Adrenal gland (tissue), 5 donors: ENCODE measurements at regions not wholly inside any gene's neighbourhood (a gene's known extent, or its start where the extent isn't known, plus 50 kb on each side); places are given as distances from the start of the nearest gene placed in this dataset.

Experiments
- CTCF ChIP-seq, 6 experiments: fragments of 450-650 bp in 4 of 6; fragments of 200-600 bp in 2 of 6; sonication (generic) in 1 of 6; IDR thresholded peaks; 1 replicate in 5 of 6; 2 replicates in 1 of 6; pipeline versions ENCODE4 v1.5.1 to v1.8.0; 2016 to 2021; ENCODE audit warnings: antibody characterized with exemption in 6 of 6, mild to moderate bottlenecking in 2 of 6, moderate library complexity in 1 of 6
- POLR2A ChIP-seq, 2 donors: fragments of 450-650 bp; IDR thresholded peaks; one replicate each; pipeline ENCODE4 v1.6.1; 2017; ENCODE audit warnings: antibody characterized with exemption in 2 of 2, mild to moderate bottlenecking in 2 of 2, moderate library complexity in 1 of 2
- donor health status: DM: no; HTN: no; CAD: no.

- no peak for TF ChIP-seq POLR2A (IDR thresholded peaks at IDR 0.05)
- no peak for TF ChIP-seq CTCF (IDR thresholded peaks at IDR 0.05)
Observed at GRCh38 chr5:116702776-116703175, 128.2 kb upstream of the SEMA6A start.
